Activated CD8-positive, alpha-beta T cell treated with anti-CD3 and anti-CD28 coated beads for 36 hours (primary cell): ENCODE measurements at regions not wholly inside any gene's neighbourhood (a gene's known extent, or its start where the extent isn't known, plus 50 kb on each side); places are given as distances from the start of the nearest gene placed in this dataset.
"Not testable (repeated sequence)": the region's sequence is repeated elsewhere in the genome, so short reads cannot be mapped to it uniquely, and the experiment has no call there.

Experiments
- ATAC-seq: fragments of 200-7000 bp; cut with Tn5 transposase; one replicate; pipeline ENCODE4 v1.10.0; 2021; ENCODE audit warnings: mild to moderate bottlenecking, moderate library complexity
- CTCF ChIA-PET: fragments of 350-600 bp; sonication (Branson Sonifier 250); formaldehyde crosslinking; loops from one replicate; lab custom pipeline; 2021; ENCODE audit warnings: antibody characterized with exemption; lab: Charles Lee
- POLR2A ChIA-PET: fragments of 350-600 bp; sonication (Branson Sonifier 250); formaldehyde crosslinking; loops from one replicate; lab custom pipeline; 2021; ENCODE audit warnings: antibody characterized with exemption; lab: Charles Lee
- DNase-seq: peaks from one replicate; pipeline ENCODE4 v3.0.0-alpha.2; 2020
- H3K27ac Mint-ChIP-seq: one replicate; pipeline ENCODE4 v1.8.0; 2021; ENCODE audit warnings: mild to moderate bottlenecking, mixed read lengths
- H3K27me3 Mint-ChIP-seq: one replicate; pipeline ENCODE4 v1.8.0; 2021; ENCODE audit warnings: mixed read lengths
- H3K36me3 Mint-ChIP-seq: one replicate; pipeline ENCODE4 v1.8.0; 2021; ENCODE audit warnings: low read depth, mixed read lengths
- H3K4me1 Mint-ChIP-seq: one replicate; pipeline ENCODE4 v1.8.0; 2021; ENCODE audit warnings: low read depth, mixed read lengths
- H3K4me3 Mint-ChIP-seq: one replicate; pipeline ENCODE4 v1.8.0; 2021; ENCODE audit warnings: mild to moderate bottlenecking, moderate library complexity, mixed read lengths
- H3K9me3 Mint-ChIP-seq: one replicate; pipeline ENCODE4 v1.8.0; 2021; ENCODE audit warnings: mixed read lengths
- CTCF ChIP-seq: fragments of 200-600 bp; IDR thresholded peaks from one replicate; pipeline ENCODE4 v1.8.0; 2022; ENCODE audit warnings: antibody characterized with exemption, mild to moderate bottlenecking
- intact Hi-C: fragments of 100-400 bp; cut with micrococcal nuclease; formaldehyde crosslinking; loops from one replicate; pipeline ENCODE4 v1.10.0; 2022

GRCh38 chr10:33968983-33969382, 634.5 kb upstream of the NRP1 start:
- peaks cover 4% of the 10 kb centered on the region for H3K9me3 Mint-ChIP-seq
- peaks cover 5% of the 10 kb centered on the region for H3K27me3 Mint-ChIP-seq
- POLR2A ChIA-PET = no interaction called here
- DNase-seq = no peak
- no peak for ATAC-seq
- H3K36me3 Mint-ChIP-seq = no peaks in the 10 kb centered on the region
- no peak overlapping the region for H3K4me3 Mint-ChIP-seq
- CTCF ChIA-PET = no interaction called here
- no peaks in the 10 kb centered on the region for H3K4me1 Mint-ChIP-seq
- no peak overlapping the region for H3K27ac Mint-ChIP-seq
- no peak for TF ChIP-seq CTCF
- intact Hi-C loops = no loop called here

GRCh38 chr10:33967606-33968120, 633.2 kb upstream of the NRP1 start:
- intact Hi-C loops = no loop called here
- no peak overlapping the region for H3K4me3 Mint-ChIP-seq
- H3K27me3 Mint-ChIP-seq = peaks cover 5% of the 10 kb centered on the region
- H3K27ac Mint-ChIP-seq = no peak overlapping the region
- DNase-seq (no peak), ATAC-seq (no peak)
- no peaks in the 10 kb centered on the region for H3K36me3 Mint-ChIP-seq
- no peaks in the 10 kb centered on the region for H3K4me1 Mint-ChIP-seq
- TF ChIP-seq CTCF = no peak
- peaks cover 4% of the 10 kb centered on the region for H3K9me3 Mint-ChIP-seq
- POLR2A ChIA-PET = no interaction called here
- CTCF ChIA-PET = no interaction called here

- intact Hi-C loops = no loop called here
- peaks cover 4% of the 10 kb centered on the region for H3K9me3 Mint-ChIP-seq
- TF ChIP-seq CTCF = no peak
- DNase-seq (no peak), ATAC-seq (no peak)
- no peaks in the 10 kb centered on the region for H3K4me1 Mint-ChIP-seq
- H3K27me3 Mint-ChIP-seq = peaks cover 3% of the 10 kb centered on the region
- CTCF ChIA-PET = no interaction called here
- no peaks in the 10 kb centered on the region for H3K36me3 Mint-ChIP-seq
- H3K27ac Mint-ChIP-seq = no peak overlapping the region
- POLR2A ChIA-PET = interaction anchor here (0.7 kb wide), 1 partner anchor 323 kb away, joined by 3 read pairs; no protein-coding TSS in a partner anchor
- no peak overlapping the region for H3K4me3 Mint-ChIP-seq
Measured at GRCh38 chr10:33966946-33967345, 632.5 kb upstream of the NRP1 start.

- intact Hi-C loops = no loop called here
- no peak overlapping the region for H3K4me3 Mint-ChIP-seq
- no peaks in the 10 kb centered on the region for H3K27me3 Mint-ChIP-seq
- H3K36me3 Mint-ChIP-seq = no peaks in the 10 kb centered on the region
- no peak overlapping the region for H3K27ac Mint-ChIP-seq
- no peak for TF ChIP-seq CTCF
- no peak for DNase-seq
- ChIA-PET CTCF (no interaction called here), POLR2A (no interaction called here)
- H3K4me1 Mint-ChIP-seq = no peaks in the 10 kb centered on the region
- peaks cover 4% of the 10 kb centered on the region for H3K9me3 Mint-ChIP-seq
- ATAC-seq = no peak
Measured at GRCh38 chr10:33965795-33966581, 631.5 kb upstream of the NRP1 start.

- Mint-ChIP-seq H3K36me3 (no peaks in the 10 kb centered on the region), H3K27me3 (no peaks in the 10 kb centered on the region), H3K4me3 (no peak overlapping the region), H3K4me1 (no peaks in the 10 kb centered on the region), H3K27ac (no peak overlapping the region), H3K9me3 (no peaks in the 10 kb centered on the region)
- ATAC-seq = no peak
- DNase-seq = no peak
- intact Hi-C loops = no loop called here
- CTCF ChIA-PET = no interaction called here
- TF ChIP-seq CTCF = no peak
- POLR2A ChIA-PET = no interaction called here
Measured at GRCh38 chr10:33963729-33964128, 629.3 kb upstream of the NRP1 start.

- CTCF ChIA-PET, H3K4me1 Mint-ChIP-seq, H3K9me3 Mint-ChIP-seq, ATAC-seq, DNase-seq, H3K36me3 Mint-ChIP-seq, intact Hi-C loops, POLR2A ChIA-PET, H3K27me3 Mint-ChIP-seq, H3K27ac Mint-ChIP-seq, H3K4me3 Mint-ChIP-seq: not testable (repeated sequence)
Measured at GRCh38 chr10:33956322-33956721, 621.9 kb upstream of the NRP1 start.
